ENCODE measurements at regions not wholly inside any gene's neighbourhood (a gene's known extent, or its start where the extent isn't known, plus 50 kb on each side); places are given as distances from the start of the nearest gene placed in this dataset.
A peak's percentile ranks its signal among the peaks of the same experiment; 100 is the strongest.

DNA sequence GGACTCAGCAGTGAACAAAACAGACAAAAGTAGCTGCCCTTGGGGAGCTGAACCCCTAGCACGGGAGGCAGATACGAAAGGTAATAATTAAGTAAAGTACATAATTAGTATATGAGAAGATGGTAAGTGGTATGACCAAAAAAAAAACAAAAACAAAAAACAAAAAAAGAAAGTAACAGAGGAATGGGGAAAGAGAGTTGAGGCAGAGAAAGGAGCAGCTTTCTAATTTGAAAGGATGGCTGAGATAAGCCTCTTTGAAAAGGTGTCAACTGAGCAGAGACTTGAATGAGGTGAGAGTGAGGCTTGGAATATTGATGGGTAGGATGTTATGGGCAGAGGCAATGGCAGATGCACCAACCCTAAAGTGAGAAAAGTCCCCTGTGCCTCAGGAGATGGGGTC is 69.7 kb downstream of the CARTPT start:
- ChIA-PET POLR2A (ENCODE audit: unreplicated experiment) (no interaction called here), CTCF (no interaction called here)
- Histone ChIP-seq H3K27me3 (ENCODE audit: control insufficient read depth, insufficient read depth, low read length) (peaks cover 21% of the 10 kb centered on the region), H3K36me3 (ENCODE audit: control insufficient read depth, insufficient read depth, low read length) (no peaks in the 10 kb centered on the region), H3K27ac (ENCODE audit: insufficient read depth, low read length) (no peak overlapping the region), H2AK5ac (ENCODE audit: low read depth, low read length) (no peak overlapping the region), H3K9me1 (ENCODE audit: insufficient read depth, low read length) (no peaks in the 10 kb centered on the region), H3K4ac (ENCODE audit: low read depth, low read length) (no peak overlapping the region), H2BK5ac (ENCODE audit: low read depth, low read length, poor library complexity, severe bottlenecking) (no peak overlapping the region), H3K9ac (ENCODE audit: low read depth, low read length) (no peak overlapping the region), H3K14ac (replicated peaks; ENCODE audit: low read depth, low read length) (no peak overlapping the region), H3K18ac (ENCODE audit: low read depth, low read length) (no peak overlapping the region), H3K9me3 (ENCODE audit: control insufficient read depth, insufficient read depth, low read length) (no peaks in the 10 kb centered on the region; the same call in 1 of the 2 replicates), H3K4me2 (ENCODE audit: low read depth, low read length) (no peak overlapping the region), H2AFZ (replicated peaks; ENCODE audit: low read length, poor library complexity) (no peak overlapping the region), H3K4me1 (ENCODE audit: control insufficient read depth, insufficient read depth, low read length) (peaks cover under 1% of the 10 kb centered on the region; the same call in 1 of the 2 replicates), H4K20me1 (ENCODE audit: insufficient read depth, low read length) (no peaks in the 10 kb centered on the region), H4K8ac (ENCODE audit: low read depth in 2 of 2, low read length in 2 of 2) (no peak overlapping the region), H3K23ac (ENCODE audit: low read depth, low read length) (no peak overlapping the region), H4K5ac (ENCODE audit: low read depth, low read length) (no peak overlapping the region), H2BK20ac (ENCODE audit: low read depth, low read length) (no peak overlapping the region), H2AK9ac (replicated peaks; ENCODE audit: low read depth, low read length, poor library complexity) (peak overlapping the region; percentile 37), H3K79me1 (ENCODE audit: low read depth in 1 of 2, low read length in 2 of 2) (no peaks in the 10 kb centered on the region), H3K56ac (ENCODE audit: extremely low read depth, insufficient read depth, low read length) (no peak overlapping the region), H2BK15ac (ENCODE audit: low read depth, low read length) (no peak overlapping the region), H4K91ac (ENCODE audit: insufficient read depth, low read depth, low read length) (no peak overlapping the region), H2BK120ac (ENCODE audit: low read depth, low read length) (no peak overlapping the region), H3K4me3 (ENCODE audit: insufficient read depth, low read depth, low read length) (no peak overlapping the region)
- DNase-seq (no peak), ATAC-seq (ENCODE audit: low read depth) (no peak)
- in situ Hi-C loops (cut with MboI; ENCODE audit: low sequenced_read_pairs) = no loop called here
- TF ChIP-seq CHD1 (IDR thresholded peaks at IDR 0.05; ENCODE audit: low read depth, low read length) (no peak), NFE2L2 (IDR thresholded peaks at IDR 0.05; ENCODE audit: low read depth, low read length) (no peak), POLR2A (IDR thresholded peaks at IDR 0.05; ENCODE audit: low read depth, low read length) (no peak), FOS (IDR thresholded peaks at IDR 0.05; ENCODE audit: low read depth, low read length) (no peak)
- TF ChIP-seq, protein P1, sequence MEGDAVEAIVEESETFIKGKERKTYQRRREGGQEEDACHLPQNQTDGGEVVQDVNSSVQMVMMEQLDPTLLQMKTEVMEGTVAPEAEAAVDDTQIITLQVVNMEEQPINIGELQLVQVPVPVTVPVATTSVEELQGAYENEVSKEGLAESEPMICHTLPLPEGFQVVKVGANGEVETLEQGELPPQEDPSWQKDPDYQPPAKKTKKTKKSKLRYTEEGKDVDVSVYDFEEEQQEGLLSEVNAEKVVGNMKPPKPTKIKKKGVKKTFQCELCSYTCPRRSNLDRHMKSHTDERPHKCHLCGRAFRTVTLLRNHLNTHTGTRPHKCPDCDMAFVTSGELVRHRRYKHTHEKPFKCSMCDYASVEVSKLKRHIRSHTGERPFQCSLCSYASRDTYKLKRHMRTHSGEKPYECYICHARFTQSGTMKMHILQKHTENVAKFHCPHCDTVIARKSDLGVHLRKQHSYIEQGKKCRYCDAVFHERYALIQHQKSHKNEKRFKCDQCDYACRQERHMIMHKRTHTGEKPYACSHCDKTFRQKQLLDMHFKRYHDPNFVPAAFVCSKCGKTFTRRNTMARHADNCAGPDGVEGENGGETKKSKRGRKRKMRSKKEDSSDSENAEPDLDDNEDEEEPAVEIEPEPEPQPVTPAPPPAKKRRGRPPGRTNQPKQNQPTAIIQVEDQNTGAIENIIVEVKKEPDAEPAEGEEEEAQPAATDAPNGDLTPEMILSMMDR (conservative IDR thresholded peaks at IDR 0.05; ENCODE audit: low read depth, low read length) = no peak
- intact Hi-C loops (cut with micrococcal nuclease) = no loop called here
- no CpG with 5 or more reads among the region's 2 CpGs for WGBS, 2 experiments (ENCODE audit: extremely low coverage in 2 of 2, insufficient read length in 1 of 2)
- dilution Hi-C loops (cut with HindIII; ENCODE audit: low sequenced_read_pairs, unreplicated experiment) = no loop called here
- BruUV-seq (replicated peaks) = no TSS peak

All from IMR-90 (cell line).